ENCODE measurements at regions not wholly inside any gene's neighbourhood (a gene's known extent, or its start where the extent isn't known, plus 50 kb on each side); places are given as distances from the start of the nearest gene placed in this dataset.

DNA sequence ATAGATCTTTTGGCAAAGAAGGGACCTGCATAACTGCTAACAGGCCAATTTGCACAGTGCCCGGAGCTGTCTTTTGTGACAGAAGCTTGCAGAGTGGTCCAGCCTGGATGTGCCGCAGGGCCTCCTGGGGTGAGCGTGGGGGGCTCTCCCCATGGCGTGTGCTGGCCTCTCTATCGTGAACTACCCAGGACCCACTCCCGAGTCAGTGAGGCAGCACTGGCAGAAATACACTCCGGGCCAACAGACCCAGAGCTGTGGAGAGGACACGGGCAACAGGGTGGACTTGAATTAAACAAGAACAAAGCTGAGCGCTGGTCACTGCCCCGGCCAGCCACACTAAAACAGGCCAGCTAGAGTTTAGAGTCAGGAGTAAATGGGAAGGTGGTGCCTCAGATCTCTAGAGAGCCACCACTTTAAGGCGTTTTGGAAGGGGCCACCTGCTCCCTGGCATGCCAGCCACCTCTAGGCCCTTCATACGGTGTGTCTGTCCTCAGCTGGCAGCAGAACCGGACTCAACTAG is 152.1 kb downstream of the KLF13 start:
- Histone ChIP-seq H3K4me3 (no peak overlapping the region), H3K27me3 (replicated peaks; ENCODE audit: insufficient read depth) (no peaks in the 10 kb centered on the region), H3K36me3 (no peaks in the 10 kb centered on the region), H3K4me1 (ENCODE audit: control insufficient read depth in 1 of 2, low read depth in 2 of 2) (no peaks in the 10 kb centered on the region), H3K27ac (no peak overlapping the region), H3K9me3 (no peaks in the 10 kb centered on the region)
- DNase-seq (ENCODE audit: low spot score) (no peak), ATAC-seq (ENCODE audit: insufficient number of reproducible peaks, low FRiP score, low read depth) (no peak)
- TF ChIP-seq, protein P1, sequence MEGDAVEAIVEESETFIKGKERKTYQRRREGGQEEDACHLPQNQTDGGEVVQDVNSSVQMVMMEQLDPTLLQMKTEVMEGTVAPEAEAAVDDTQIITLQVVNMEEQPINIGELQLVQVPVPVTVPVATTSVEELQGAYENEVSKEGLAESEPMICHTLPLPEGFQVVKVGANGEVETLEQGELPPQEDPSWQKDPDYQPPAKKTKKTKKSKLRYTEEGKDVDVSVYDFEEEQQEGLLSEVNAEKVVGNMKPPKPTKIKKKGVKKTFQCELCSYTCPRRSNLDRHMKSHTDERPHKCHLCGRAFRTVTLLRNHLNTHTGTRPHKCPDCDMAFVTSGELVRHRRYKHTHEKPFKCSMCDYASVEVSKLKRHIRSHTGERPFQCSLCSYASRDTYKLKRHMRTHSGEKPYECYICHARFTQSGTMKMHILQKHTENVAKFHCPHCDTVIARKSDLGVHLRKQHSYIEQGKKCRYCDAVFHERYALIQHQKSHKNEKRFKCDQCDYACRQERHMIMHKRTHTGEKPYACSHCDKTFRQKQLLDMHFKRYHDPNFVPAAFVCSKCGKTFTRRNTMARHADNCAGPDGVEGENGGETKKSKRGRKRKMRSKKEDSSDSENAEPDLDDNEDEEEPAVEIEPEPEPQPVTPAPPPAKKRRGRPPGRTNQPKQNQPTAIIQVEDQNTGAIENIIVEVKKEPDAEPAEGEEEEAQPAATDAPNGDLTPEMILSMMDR (IDR thresholded peaks at IDR 0.05): no peak

DNA sequence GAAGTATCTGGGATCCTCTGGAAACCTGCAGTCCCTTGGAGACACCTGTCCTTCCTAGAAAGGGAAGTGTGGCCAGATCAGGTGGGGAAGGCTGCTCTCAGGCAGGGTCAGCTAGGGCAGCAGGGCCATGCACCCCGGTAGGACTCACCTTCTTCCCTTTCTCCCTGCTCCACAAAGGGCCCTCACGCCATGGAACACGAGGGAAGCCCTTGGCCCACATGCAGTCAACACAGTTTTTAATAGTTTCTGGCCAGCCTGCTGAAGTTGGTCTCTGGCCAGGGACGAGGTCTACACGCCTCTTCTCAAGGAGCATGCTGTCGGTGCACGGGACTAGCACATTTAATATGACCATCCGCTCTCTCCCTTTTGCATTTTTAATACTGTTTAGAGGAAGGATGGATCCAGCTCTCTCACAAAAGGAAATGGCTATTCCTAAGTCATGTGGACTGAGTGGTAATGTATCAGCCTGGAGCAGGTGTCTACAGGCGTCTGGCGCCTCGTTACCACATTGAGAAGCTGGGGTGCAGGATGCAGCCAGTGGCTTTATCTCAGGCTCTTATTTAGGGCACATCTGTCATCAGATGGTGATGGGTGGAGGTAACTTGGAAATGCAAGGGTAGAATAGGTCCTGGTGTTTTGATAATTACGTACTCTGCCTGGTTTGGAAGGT is 153.9 kb downstream of the KLF13 start:
- no peaks in the 10 kb centered on the region for H3K36me3 ChIP-seq
- ATAC-seq (ENCODE audit: insufficient number of reproducible peaks, low FRiP score, low read depth) (no peak), DNase-seq (ENCODE audit: low spot score) (no peak)
- no peak overlapping the region for H3K4me3 ChIP-seq
- H3K27me3 ChIP-seq (replicated peaks; ENCODE audit: insufficient read depth): no peaks in the 10 kb centered on the region
- H3K4me1 ChIP-seq (ENCODE audit: control insufficient read depth in 1 of 2, low read depth in 2 of 2): no peaks in the 10 kb centered on the region
- no peaks in the 10 kb centered on the region for H3K9me3 ChIP-seq
- TF ChIP-seq, protein P1 (IDR thresholded peaks at IDR 0.05): no peak
- H3K27ac ChIP-seq: no peak overlapping the region

DNA sequence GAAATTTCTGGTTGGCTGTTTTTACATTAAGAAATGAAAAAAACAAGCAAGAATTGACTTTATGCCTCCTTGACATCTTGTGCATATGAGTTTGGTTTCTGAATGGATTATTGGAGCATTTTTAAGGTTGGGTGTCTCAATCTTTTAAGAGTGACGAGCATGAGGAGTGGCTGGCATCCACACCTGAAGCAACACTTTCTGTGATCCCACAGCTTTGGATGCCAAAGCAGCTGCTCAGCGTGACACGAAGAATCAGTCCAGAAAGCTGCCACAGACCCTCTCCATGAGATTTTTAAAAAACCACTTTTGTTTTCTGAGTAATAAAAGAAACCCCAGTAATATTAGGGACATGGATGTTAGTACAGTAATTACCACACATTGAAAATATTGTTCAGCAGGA is 154.5 kb downstream of the KLF13 start:
- Histone ChIP-seq H3K36me3 (no peaks in the 10 kb centered on the region), H3K4me3 (no peak overlapping the region), H3K4me1 (ENCODE audit: control insufficient read depth in 1 of 2, low read depth in 2 of 2) (no peaks in the 10 kb centered on the region), H3K27me3 (replicated peaks; ENCODE audit: insufficient read depth) (no peaks in the 10 kb centered on the region), H3K27ac (no peak overlapping the region), H3K9me3 (no peaks in the 10 kb centered on the region)
- ATAC-seq (ENCODE audit: insufficient number of reproducible peaks, low FRiP score, low read depth) (no peak), DNase-seq (ENCODE audit: low spot score) (no peak)
- TF ChIP-seq, protein P1 (IDR thresholded peaks at IDR 0.05): no peak

DNA sequence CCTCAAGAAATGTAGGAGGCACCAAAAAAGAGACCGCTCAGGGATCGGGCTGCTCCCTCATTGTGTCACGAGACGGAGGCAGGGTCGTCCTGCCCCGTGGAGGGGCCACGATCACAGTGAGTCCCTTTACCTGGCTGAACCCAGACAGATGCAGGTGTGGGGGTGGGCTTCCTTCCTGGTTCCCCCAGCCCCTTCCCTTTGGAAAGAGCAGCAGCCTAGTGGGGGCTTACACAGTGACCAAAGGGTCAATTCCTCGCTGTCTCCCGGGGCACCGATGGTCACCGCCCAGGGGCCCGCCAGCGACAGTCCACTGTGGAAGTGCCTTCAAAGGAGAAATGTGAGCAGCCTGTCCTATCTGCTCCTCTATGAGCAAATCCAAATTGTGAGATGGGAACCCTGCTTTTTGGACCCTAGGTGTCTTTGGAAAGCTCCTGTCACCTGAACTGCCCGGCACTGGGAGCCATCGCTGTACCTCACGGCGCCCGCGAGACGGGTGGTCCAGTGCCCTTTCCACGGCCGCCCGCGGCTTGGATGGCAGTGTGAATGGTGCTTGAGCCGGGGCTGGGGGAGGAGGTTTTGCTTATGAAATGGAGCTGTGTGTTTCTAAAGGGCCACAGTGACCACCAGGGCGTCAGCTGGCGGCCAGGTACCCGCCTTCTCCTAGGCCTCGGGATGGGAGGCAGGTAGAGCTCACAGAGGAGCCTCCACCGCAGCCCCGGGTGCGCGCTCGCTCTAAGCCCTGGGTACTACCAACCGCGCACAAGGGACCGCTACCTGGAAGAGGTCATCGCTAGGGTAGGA is 155.7 kb downstream of the KLF13 start:
- TF ChIP-seq, protein P1 (IDR thresholded peaks at IDR 0.05): no peak
- peak overlapping the region; percentile 43 for H3K4me3 ChIP-seq
- no peaks in the 10 kb centered on the region for H3K4me1 ChIP-seq (ENCODE audit: control insufficient read depth in 1 of 2, low read depth in 2 of 2)
- no peak overlapping the region for H3K27ac ChIP-seq
- H3K9me3 ChIP-seq: no peaks in the 10 kb centered on the region
- H3K27me3 ChIP-seq (replicated peaks; ENCODE audit: insufficient read depth): no peaks in the 10 kb centered on the region
- H3K36me3 ChIP-seq: no peaks in the 10 kb centered on the region
- DNase-seq (ENCODE audit: low spot score): no peak
- ATAC-seq (ENCODE audit: insufficient number of reproducible peaks, low FRiP score, low read depth): no peak
